Stimulated activated naive B cell treated with anti-CD40 and anti-IgM and Interleukin-4, amounts not matched to agents 10 μg/mL and 1 μg/mL and 100 μg/mL, for 72 hours (primary cell): ENCODE measurements at regions not wholly inside any gene's neighbourhood (a gene's known extent, or its start where the extent isn't known, plus 50 kb on each side); places are given as distances from the start of the nearest gene placed in this dataset.
"Not testable (repeated sequence)": the region's sequence is repeated elsewhere in the genome, so short reads cannot be mapped to it uniquely, and the experiment has no call there.

Experiments
- ATAC-seq, 2 donors: fragments of 150-1000 bp; cut with Tn5 transposase; replicated peaks; 2 replicates each; pipeline ENCODE4 v1.10.0; 2021; ENCODE audit warnings: moderate library complexity in 1 of 2
- DNase-seq: peaks from one replicate; pipeline ENCODE4 v3.0.0; 2021
- H3K27ac Mint-ChIP-seq: one replicate; pipeline ENCODE4 v1.8.0; 2022; ENCODE audit warnings: mild to moderate bottlenecking, mixed read lengths
- H3K27me3 Mint-ChIP-seq, 2 donors: one replicate each; pipeline ENCODE4 v1.8.0; 2022; ENCODE audit warnings: mixed read lengths in 2 of 2
- H3K36me3 Mint-ChIP-seq, 2 donors: one replicate each; pipeline ENCODE4 v1.8.0; 2022; ENCODE audit warnings: mixed read lengths in 2 of 2, mild to moderate bottlenecking in 1 of 2
- H3K4me1 Mint-ChIP-seq, 2 donors: one replicate each; pipeline ENCODE4 v1.8.0; 2022; ENCODE audit warnings: mixed read lengths in 2 of 2, mild to moderate bottlenecking in 1 of 2
- H3K4me3 Mint-ChIP-seq, 2 donors: one replicate each; pipeline ENCODE4 v1.8.0; 2022; ENCODE audit warnings: mild to moderate bottlenecking in 2 of 2, mixed read lengths in 2 of 2, moderate library complexity in 1 of 2
- H3K9me3 Mint-ChIP-seq, 2 donors: one replicate each; pipeline ENCODE4 v1.8.0; 2022; ENCODE audit warnings: mixed read lengths in 2 of 2, mild to moderate bottlenecking in 1 of 2

DNA sequence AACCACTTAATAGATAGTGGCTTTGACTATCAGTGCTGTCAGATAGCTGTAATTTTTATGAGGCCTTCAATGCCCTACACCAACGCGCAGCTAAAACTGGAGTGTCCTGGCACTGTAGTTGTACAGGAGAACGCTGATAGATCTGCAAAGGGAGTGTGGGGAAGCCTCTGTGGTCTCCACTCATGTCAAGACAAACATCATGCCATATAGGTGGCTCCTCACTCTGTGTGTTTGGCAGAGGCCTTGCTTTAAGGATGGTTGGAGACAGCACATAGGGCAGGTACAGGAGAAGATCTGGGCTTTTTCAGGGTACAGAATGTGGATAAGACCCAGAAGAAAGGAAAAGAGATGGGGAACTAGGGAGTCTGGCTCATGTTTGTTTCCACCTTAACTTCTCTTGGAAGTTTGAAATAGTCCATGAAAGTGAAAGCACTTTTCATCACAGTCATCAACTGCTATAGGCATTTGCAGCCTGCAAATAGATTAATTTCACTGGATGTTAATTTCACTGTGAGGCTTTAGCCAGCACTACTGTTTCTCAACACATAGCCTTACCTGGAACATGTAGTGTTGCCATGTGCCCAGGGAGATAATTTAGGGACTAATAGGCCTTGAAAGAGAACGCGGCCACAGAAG, 425.8 kb upstream of the TBL1XR1 start:
- no peak for ATAC-seq
- peaks cover 5 to 6% of the 10 kb centered on the region in 2 donors for H3K4me1 Mint-ChIP-seq

DNA sequence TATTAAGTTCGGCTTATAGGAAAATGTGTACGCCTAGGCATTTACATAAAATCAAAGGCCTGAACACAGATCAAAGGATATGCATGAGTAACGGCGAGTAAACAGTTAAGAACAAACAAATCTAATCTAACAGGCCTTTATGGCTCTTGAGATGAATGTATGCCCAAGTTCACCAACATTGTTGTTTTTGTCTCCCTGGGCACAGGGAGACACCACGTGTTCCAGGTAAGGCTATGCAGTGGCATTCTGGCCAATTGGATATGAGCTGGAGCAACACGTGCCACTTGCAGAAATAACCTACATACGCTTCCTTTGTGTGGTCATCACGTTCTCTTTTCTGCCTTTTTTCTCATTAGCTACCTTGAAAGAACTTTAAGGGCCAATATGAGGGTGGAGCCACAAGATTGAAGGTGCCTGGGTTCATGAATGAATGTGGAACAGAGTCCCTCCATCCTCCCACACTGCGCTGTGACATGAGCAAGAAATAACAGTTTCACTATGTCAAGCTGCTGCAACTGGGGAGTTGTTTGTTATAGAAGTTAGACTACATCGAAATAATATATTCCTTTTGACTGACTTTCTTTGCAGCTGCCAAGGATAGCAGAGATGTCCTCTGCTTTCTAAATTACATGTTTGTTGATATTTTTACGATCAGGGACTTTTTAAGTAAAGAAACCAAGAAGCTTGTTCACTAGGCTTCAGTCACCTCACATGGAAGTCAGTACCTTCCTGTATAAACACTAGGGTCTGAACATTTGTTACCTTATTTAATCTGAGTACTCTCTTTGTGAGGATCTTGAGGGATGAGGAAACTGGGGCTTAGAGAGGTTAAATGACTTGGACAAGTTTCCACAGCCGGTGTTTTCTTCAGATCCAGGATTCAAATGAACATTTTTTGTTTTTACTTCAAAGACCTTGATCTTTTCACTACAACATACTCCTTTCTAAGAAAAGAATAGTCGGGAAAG, 427.5 kb upstream of the TBL1XR1 start:
- DNase-seq (no peak), ATAC-seq (no peak)
- Mint-ChIP-seq H3K4me3 (no peak overlapping the region), H3K36me3 (peaks cover 2 to 5% of the 10 kb centered on the region in 2 donors), H3K9me3 (peaks cover 4 to 8% of the 10 kb centered on the region in 2 donors), H3K4me1 (peaks cover 5 to 6% of the 10 kb centered on the region in 2 donors), H3K27me3 (no peaks in the 10 kb centered on the region), H3K27ac (no peak overlapping the region)

More for the DNA sequence above, 425.8 kb upstream of the TBL1XR1 start:
- H3K9me3 Mint-ChIP-seq, result peaks cover 2 to 3% of the 10 kb centered on the region in 2 donors
- no peak for DNase-seq
- no peak overlapping the region for H3K4me3 Mint-ChIP-seq
- H3K27me3 Mint-ChIP-seq, result no peaks in the 10 kb centered on the region
- H3K27ac Mint-ChIP-seq, result no peak overlapping the region
- peaks cover 2 to 3% of the 10 kb centered on the region in 2 donors for H3K36me3 Mint-ChIP-seq

DNA sequence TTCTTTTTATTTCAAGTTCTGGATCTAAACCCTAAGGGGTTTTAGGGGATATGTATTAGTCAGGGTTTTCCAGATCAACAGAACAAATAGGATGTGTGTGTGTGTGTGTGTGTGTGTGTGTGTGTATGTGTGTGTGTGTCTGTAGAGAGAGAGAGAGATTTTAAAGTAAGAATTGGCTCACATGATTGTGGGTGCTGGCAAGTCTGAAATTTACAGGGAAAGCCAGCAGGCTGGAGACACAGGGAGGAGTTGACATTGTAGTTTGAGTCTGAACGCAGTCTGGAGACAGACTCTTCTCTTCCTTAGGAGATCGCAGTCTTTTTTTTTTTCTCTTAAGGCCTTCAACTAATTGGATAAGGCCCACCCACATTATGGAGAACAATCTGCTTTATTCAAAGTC, 428.8 kb upstream of the TBL1XR1 start:
- no peak overlapping the region for H3K4me3 Mint-ChIP-seq
- H3K27ac Mint-ChIP-seq, result no peak overlapping the region
- DNase-seq (no peak), ATAC-seq (no peak)
- H3K9me3 Mint-ChIP-seq, result peaks cover 4 to 8% of the 10 kb centered on the region in 2 donors
- H3K4me1 Mint-ChIP-seq, result peaks cover 5 to 6% of the 10 kb centered on the region in 2 donors
- H3K36me3 Mint-ChIP-seq, result peaks cover 2 to 5% of the 10 kb centered on the region in 2 donors
- no peaks in the 10 kb centered on the region for H3K27me3 Mint-ChIP-seq

DNA sequence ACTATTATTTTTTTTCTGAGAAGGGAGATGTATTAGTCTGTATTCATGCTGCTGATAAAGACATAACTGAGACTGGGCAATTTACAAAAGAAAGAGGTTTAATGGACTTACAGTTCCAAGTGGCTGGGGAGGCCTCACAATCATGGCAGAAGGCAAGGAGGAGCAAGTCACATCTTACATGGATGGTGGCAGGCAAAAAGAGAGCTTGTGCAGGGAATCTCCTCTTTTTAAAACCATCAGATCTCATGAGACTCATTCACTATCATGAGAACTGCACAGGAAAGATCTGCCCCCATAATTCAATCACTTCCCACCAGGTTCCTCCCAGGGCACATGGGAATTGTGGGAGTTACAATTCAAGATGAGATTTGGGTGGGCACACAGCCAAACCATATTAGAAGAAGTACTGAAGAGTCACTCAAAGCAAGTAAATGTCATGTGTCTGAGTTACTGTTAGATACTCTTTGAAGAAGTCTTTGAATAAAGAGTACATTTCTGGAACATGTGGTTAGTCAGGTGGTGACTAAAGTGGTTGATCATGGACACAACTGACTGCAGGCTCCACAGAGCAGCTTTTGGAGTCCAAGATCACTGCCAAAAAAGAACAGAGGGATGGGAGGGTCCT, 430.9 kb upstream of the TBL1XR1 start:
- not testable (repeated sequence) for H3K4me1 Mint-ChIP-seq, H3K27me3 Mint-ChIP-seq, H3K9me3 Mint-ChIP-seq, ATAC-seq, H3K36me3 Mint-ChIP-seq, H3K4me3 Mint-ChIP-seq, H3K27ac Mint-ChIP-seq, DNase-seq

DNA sequence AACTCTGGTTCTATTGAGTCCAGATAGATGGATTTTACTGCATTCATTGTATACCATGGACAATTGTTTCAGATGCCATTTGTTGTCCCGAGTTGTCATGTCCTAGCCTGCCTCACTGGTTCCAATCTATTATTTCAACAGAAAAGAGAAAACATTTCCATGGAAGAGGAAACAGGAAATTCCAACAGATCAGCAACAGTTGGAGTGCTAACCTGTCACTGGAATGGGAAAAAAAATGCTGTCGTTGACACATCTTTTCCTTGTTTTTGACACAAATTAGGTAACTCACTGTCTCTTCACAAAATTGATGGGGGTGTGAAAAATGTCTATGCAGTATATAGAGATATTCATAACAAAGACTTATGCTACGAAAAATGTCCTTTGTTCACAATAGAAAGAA, 432.0 kb upstream of the TBL1XR1 start:
- Mint-ChIP-seq H3K9me3 (peaks cover 4 to 8% of the 10 kb centered on the region in 2 donors), H3K4me3 (no peak overlapping the region), H3K36me3 (peaks cover 2 to 5% of the 10 kb centered on the region in 2 donors), H3K4me1 (no peaks in the 10 kb centered on the region), H3K27me3 (no peaks in the 10 kb centered on the region), H3K27ac (no peak overlapping the region)
- DNase-seq (no peak), ATAC-seq (no peak)

DNA sequence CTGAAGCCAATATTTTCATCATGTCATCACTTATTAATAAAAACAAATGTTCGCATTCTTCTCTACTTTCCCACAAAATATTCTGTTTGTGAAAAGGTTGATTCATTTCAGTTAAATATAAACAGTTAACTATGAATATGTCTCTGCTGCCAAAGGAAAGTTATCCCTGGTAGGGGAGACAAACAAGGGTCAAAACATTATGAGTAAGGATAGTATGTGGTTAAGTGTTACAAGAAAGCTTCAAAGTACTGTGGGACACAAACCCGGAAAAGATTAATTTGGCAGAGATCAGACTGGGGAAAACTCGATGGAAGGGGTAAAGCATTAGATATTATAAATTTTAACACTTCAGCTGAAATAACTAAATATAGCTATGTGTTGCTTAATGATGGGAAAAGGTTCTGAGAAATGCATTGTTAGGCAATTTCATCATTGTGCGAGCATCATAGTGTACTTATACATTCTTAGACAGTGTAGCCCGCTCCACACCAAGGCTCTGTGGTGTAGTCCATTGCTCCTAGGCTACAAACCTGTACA, 436.5 kb upstream of the TBL1XR1 start:
- Mint-ChIP-seq H3K9me3 (peaks cover 1 to 2% of the 10 kb centered on the region in 2 donors), H3K36me3 (no peaks in the 10 kb centered on the region), H3K27ac (no peak overlapping the region), H3K27me3 (no peaks in the 10 kb centered on the region), H3K4me3 (no peak overlapping the region), H3K4me1 (no peaks in the 10 kb centered on the region)
- DNase-seq (no peak), ATAC-seq (no peak)

DNA sequence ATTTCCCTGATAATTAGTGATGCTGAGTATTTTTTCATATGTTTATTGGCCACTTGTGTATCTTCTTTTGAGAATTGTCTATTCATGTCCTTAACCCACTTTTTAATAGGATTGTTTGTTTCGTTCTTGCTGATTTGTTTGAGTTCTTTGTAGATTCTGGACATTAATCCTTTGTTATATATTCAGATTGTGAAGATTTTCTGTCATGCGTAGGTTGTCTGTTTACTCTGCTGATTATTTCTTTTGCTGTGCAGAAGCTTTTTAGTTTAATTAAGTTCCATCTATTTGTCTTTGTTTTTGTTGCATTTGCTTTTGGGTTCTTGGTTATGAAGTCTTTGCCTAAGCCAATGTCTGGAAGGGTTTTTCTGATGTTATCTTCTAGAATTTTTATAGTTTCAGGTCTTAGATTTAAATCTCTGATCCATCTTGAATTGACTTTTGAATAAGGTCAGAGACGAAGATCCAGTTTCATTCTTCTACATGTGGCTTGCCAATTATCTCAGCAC, 438.4 kb upstream of the TBL1XR1 start:
- not testable (repeated sequence) for DNase-seq, ATAC-seq, H3K27ac Mint-ChIP-seq

DNA sequence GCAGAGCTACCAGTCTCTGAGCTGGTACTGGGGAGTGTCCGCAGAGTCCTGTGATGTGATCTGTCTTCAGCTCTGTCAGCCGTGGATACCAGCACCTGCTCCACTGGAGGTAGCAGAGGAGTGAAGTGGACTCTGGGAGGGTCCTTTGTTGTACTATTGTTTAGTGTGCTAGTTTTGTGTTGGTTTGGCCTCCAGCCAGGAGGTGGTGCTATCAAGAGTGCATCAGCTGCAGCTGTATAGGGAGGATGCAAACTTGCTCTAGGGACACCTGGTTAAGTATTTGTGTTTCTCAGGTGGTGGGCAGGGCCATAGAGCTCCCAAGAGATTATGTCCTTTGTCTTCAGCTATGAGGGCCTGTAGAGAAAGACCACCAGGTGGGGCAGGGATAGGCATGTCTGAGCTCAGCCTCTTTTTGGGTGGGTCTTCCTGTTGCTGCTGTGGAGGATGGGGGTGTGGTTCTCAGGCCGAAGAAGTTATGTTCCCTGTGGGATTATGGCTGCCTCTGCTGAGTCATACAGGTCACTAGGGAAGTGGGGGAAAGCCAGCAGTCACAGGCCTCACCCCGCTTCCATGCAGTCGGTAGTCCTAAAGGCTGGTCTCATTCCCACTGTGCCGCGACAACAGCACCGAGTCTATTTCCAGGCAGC, 443.2 kb upstream of the TBL1XR1 start:
- Mint-ChIP-seq H3K27me3 (no peaks in the 10 kb centered on the region), H3K9me3 (peaks cover 0 to 8% of the 10 kb centered on the region in 2 donors), H3K36me3 (peaks cover 0 to 4% of the 10 kb centered on the region in 2 donors), H3K4me1 (peaks cover 8 to 27% of the 10 kb centered on the region in 2 donors), H3K27ac (peak overlapping the region; percentile 17), H3K4me3 (no peak overlapping the region)
- no peak for ATAC-seq
- DNase-seq, result no peak

More for the DNA sequence above, 438.4 kb upstream of the TBL1XR1 start:
- H3K27me3 Mint-ChIP-seq, H3K9me3 Mint-ChIP-seq, H3K4me3 Mint-ChIP-seq, H3K4me1 Mint-ChIP-seq, H3K36me3 Mint-ChIP-seq: not testable (repeated sequence)

DNA sequence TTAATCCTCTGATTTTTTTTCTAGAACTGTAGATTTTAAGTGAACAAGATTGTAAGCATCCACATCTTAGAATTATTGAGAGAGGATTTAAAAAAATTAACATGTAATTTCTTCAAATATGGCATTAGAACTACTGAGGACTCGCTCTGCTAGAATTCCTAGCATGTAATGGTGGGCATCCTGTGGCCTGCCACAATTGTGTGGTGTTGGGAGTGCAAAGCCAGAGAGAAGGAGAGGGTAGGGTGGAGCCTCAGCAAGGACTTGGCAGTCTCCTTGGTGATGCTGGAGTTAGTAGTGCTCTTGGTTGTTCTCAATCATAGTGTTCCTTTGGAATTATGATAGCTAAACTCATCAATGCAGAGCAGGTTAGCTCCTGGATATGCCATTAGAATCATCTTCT, 443.9 kb upstream of the TBL1XR1 start:
- Mint-ChIP-seq H3K4me3 (no peak overlapping the region), H3K27me3 (no peaks in the 10 kb centered on the region), H3K36me3 (peaks cover 0 to 4% of the 10 kb centered on the region in 2 donors), H3K9me3 (peaks cover 0 to 7% of the 10 kb centered on the region in 2 donors), H3K4me1 (peaks cover 12 to 31% of the 10 kb centered on the region in 2 donors), H3K27ac (no peak overlapping the region)
- DNase-seq (no peak), ATAC-seq (no peak)

DNA sequence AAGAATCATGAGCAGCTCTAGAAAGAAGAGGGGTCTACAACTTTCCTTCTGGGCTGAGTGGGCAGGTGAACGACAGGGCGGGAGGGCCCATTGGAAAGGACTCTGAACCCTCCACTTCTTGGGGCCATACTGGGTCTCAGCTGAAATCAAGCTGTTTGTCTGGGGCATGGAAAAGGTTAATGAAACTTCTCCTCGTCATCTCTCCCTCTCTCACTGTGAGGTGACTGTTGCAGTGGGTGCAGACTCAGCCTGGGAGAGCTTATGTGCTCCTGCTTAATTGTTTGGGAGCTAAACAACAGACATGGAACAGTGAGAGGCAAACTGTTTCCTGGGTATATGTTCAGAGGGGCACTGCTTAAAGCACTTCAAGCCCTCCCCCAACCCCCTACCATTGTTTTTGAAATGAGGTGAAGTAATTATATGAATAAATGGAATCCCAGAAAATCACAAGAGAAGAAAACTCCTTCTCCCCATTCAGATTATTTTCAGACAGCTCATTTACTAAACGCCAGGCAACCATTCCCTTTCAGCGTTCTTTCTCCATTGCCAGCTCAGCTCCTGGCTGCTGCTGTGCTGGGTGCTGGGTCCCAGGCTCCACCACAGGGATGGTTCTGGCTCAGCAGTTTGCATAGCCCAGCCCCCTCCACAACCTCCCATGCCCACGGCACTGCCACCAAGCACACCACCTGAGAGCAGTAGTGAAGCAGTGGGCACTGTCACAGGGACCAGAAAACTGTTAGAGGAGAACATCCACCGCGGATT, 444.9 kb upstream of the TBL1XR1 start:
- Mint-ChIP-seq H3K4me1 (peaks cover 19 to 41% of the 10 kb centered on the region in 2 donors), H3K27ac (no peak overlapping the region), H3K9me3 (peaks cover 0 to 7% of the 10 kb centered on the region in 2 donors), H3K4me3 (no peak overlapping the region), H3K36me3 (peaks cover 0 to 4% of the 10 kb centered on the region in 2 donors), H3K27me3 (no peaks in the 10 kb centered on the region)
- peak; percentile 34 to 56 for ATAC-seq
- DNase-seq, result no peak

DNA sequence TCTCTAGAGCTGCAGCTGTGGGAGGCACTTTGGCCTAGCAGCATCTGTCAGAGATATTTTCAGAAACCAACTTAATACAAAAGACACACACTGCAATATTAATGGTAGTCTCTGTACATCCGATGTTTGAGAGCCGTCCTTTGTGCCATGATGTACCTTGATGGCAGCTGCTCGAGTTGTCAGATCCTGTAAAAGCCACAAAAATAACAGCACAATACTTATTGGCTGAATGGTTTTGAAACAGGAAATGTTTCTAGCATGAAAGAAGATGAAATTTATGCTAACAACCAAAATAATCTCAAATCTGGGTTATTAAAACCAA, 445.5 kb upstream of the TBL1XR1 start:
- DNase-seq (no peak), ATAC-seq (no peak)
- H3K4me3 Mint-ChIP-seq, result no peak overlapping the region
- H3K27me3 Mint-ChIP-seq, result no peaks in the 10 kb centered on the region
- peaks cover 24 to 47% of the 10 kb centered on the region in 2 donors for H3K4me1 Mint-ChIP-seq
- H3K9me3 Mint-ChIP-seq, result peaks cover 0 to 7% of the 10 kb centered on the region in 2 donors
- peaks cover 0 to 4% of the 10 kb centered on the region in 2 donors for H3K36me3 Mint-ChIP-seq
- no peak overlapping the region for H3K27ac Mint-ChIP-seq

DNA sequence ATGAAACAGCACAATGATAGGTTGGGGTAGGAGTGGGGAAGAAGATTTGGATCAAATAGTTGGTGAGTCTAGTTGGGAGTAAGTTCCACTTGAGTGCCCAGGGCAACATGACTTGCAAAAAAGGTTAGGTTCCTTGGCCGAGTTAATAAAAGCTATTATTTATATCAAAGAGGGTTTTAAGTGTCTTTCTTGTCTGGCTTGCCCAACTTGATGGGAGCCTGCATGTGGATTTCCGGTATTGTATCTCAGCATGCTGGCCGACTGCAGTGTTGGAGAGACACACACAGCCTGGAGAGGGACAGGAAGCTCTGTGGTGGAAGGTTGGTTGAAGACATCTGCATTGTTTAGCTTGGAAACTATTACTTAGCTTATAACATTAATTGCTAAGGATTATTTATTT, 449.5 kb upstream of the TBL1XR1 start:
- Mint-ChIP-seq H3K4me1 (peaks cover 26 to 43% of the 10 kb centered on the region in 2 donors), H3K27ac (peak overlapping the region; percentile 27), H3K4me3 (no peak overlapping the region), H3K9me3 (no peaks in the 10 kb centered on the region), H3K36me3 (no peaks in the 10 kb centered on the region), H3K27me3 (no peaks in the 10 kb centered on the region)
- ATAC-seq (peak; percentile 41 to 48), DNase-seq (no peak)

DNA sequence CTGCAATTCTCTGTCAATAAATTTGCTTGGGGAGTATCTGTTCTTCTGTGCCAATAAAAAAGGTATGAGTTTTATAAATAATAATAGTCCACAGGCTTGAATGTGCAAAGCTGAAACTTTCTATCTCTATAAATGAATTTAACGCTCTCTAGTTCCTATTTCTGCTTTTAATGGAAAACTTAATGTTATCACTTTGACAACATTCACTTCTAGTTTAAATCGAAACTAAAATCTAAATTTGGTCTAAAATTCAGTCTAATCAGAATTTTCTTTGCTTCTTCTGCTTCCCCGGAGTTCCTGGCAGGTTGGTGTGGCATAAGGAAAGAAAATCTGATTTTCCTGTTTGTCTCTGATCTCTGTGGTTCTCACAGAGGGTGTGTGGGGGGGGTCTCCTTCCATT, 450.1 kb upstream of the TBL1XR1 start:
- Mint-ChIP-seq H3K4me1 (peaks cover 26 to 41% of the 10 kb centered on the region in 2 donors), H3K36me3 (no peaks in the 10 kb centered on the region), H3K27ac (peak overlapping the region; percentile 75), H3K4me3 (peak overlapping the region; percentile 56 to 70), H3K27me3 (no peaks in the 10 kb centered on the region), H3K9me3 (no peaks in the 10 kb centered on the region)
- ATAC-seq (peak; percentile 36 to 43), DNase-seq (no peak)
